Mucosa of rectum (tissue), 2 donors: ENCODE measurements at regions not wholly inside any gene's neighbourhood (a gene's known extent, or its start where the extent isn't known, plus 50 kb on each side); places are given as distances from the start of the nearest gene placed in this dataset.

Experiments used
- H3K27ac ChIP-seq, 2 donors: one replicate each; pipeline ENCODE4 v1.7.0; 2013; ENCODE audit warnings: inconsistent platforms in 2 of 2, low read depth in 2 of 2, low read length in 2 of 2
- H3K27me3 ChIP-seq, 2 donors: one replicate each; pipeline ENCODE4 v1.7.0; 2013; ENCODE audit warnings: low read length in 2 of 2; ENCODE audit not compliant: control insufficient read depth in 2 of 2, insufficient read depth in 2 of 2
- H3K36me3 ChIP-seq, 2 donors: one replicate each; pipeline ENCODE4 v1.7.0; 2013; ENCODE audit warnings: low read length in 2 of 2; ENCODE audit not compliant: control insufficient read depth in 2 of 2, insufficient read depth in 2 of 2
- H3K4me1 ChIP-seq, 2 donors: one replicate each; pipeline ENCODE4 v1.7.0; 2013; ENCODE audit warnings: low read length in 2 of 2, mild to moderate bottlenecking in 1 of 2; ENCODE audit not compliant: control insufficient read depth in 2 of 2, insufficient read depth in 2 of 2
- H3K4me3 ChIP-seq, 2 donors: one replicate each; pipeline ENCODE4 v1.7.0; 2013; ENCODE audit warnings: low read length in 2 of 2
- H3K9ac ChIP-seq, 2 donors: one replicate each; pipeline ENCODE4 v1.7.0; 2013; ENCODE audit warnings: low read length in 2 of 2, low read depth in 1 of 2, mild to moderate bottlenecking in 1 of 2
- H3K9me3 ChIP-seq, 2 donors: one replicate each; pipeline ENCODE4 v1.7.0; 2013; ENCODE audit warnings: low read length in 2 of 2; ENCODE audit not compliant: control insufficient read depth in 2 of 2
- donor health status: healthy.
- donor health status: Normal muscosa, but diverticular disease.

DNA sequence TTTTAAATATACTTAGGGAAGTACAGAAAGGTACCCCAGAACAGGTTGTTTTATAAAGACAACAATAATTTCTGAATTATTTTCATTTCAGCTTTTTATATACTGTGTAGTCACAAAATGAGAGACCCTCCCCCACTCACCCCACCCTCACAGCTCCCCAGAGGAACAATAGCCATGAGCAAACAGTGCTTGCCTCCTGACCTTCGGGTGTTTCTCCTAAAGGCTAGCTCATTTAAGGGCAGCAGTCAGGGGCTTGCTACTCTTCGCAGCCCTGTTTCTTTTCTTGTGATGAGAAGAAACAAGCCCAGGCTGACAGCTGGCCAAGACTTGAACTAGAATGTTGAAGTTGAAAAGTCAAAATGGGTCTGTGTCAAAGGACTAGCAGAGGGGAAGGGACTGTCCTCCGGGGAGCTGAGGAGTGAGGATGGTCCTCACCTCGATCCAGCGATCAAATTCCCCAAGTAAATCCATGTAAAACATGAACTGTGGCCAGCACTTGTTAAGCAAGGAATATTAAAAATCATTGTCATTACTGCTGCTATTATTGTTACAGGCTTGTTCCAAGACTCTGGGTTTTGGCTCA lies 133.8 kb upstream of the ARHGAP5 start:
- Histone ChIP-seq H3K9me3 (no peaks in the 10 kb centered on the region), H3K4me3 (peak overlapping the region in 1 of 2 donors; percentile 48), H3K4me1 (peaks cover 29% of the 10 kb centered on the region in 2 donors), H3K27ac (peak overlapping the region; percentile 95 to 98), H3K9ac (peak overlapping the region in 1 of 2 donors; percentile 26), H3K27me3 (no peaks in the 10 kb centered on the region), H3K36me3 (no peaks in the 10 kb centered on the region)

DNA sequence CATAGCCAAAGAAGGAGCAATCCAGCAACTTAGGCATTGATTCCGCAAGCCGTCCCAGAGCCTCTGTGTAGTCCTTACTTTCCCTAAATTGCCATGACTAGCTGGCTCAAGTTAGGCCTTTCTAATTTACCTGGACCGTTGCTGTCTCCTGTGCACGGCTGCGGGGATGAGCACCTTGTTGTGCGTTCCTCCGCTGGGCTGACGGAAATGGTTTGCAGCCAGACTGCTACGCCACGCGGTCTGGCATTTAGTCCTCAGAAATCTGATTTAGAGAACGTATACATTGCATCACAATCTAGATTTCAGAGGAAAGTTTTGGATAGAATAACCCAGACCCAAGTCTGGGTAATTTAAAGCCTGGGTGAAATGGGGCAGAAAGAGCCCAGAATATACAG lies 133.2 kb upstream of the ARHGAP5 start:
- Histone ChIP-seq H3K9me3 (no peaks in the 10 kb centered on the region), H3K36me3 (no peaks in the 10 kb centered on the region), H3K4me1 (peaks cover 29% of the 10 kb centered on the region in 2 donors), H3K4me3 (peak overlapping the region in 1 of 2 donors; percentile 48), H3K9ac (peak overlapping the region; percentile 53 to 71), H3K27me3 (no peaks in the 10 kb centered on the region), H3K27ac (peak overlapping the region; percentile 95 to 98)

DNA sequence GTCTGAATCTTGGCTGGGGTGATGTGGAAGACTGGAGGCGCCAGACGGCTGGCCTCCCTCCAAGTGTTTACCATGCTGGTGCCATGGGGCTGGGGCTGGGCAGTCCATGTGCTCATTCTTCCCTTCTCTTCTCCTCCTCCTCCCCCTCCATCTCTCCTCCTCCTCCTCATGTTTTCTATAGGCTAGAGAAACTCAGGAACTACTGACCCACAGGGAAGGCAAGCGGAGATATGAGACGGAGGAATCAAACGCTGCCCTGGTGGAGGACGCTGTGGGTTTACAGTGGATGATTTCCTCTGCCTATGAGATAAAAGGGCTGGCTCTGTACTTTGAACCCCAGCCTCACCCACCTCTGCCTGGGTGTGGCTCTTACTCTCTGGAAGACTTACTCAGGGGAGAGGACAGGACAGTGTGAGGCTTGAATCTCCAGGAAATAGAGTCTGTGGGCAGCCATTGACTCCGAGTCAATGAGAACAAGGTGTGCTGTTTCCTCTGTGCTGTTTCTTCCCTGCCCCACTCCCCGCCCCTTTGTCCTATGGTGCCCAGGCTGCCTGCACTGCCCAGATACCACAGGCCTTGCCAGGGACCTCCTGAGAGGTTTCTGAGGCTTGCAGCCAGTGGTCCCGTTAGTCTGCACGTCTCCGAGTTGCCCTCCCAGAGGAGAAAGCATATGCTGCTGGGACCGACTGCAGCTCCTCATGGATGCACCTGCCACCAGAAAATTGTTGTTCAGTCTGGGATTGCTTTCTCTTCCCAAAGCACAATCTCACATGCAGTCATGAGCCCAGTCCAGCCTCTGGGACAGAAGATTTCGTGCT lies 132.6 kb upstream of the ARHGAP5 start:
- Histone ChIP-seq H3K36me3 (no peaks in the 10 kb centered on the region), H3K9ac (peak overlapping the region; percentile 53 to 71), H3K9me3 (no peaks in the 10 kb centered on the region), H3K4me1 (peaks cover 24 to 29% of the 10 kb centered on the region in 2 donors), H3K27me3 (no peaks in the 10 kb centered on the region), H3K4me3 (peak overlapping the region; percentile 54 to 72), H3K27ac (peak overlapping the region; percentile 95 to 98)

DNA sequence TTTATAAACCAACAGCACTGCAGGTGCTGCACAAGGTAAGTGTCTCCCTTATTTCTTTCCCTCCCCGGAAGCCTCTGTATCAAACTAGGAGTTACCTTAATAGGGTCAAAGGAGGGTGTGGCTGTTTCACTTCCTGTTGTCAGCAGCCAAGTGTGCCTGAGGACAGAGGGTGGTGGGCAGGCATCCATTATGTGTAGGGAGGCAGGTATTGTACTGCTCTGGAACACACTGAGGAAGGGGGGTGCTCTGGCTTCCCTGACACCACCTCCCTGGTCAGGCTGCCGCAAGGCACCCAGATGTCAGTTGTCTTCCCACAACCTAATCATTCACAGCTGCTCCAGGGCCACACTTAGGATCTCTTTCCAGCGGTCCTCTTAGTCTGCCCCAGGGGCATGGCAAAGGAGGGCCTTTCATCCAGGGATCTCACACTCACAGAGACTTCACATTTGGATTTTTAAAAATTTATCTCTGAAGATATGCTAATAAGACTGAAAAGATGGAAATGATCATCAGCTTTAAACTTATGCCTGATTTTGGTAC lies 132.0 kb upstream of the ARHGAP5 start:
- Histone ChIP-seq H3K27me3 (no peaks in the 10 kb centered on the region), H3K36me3 (no peaks in the 10 kb centered on the region), H3K4me3 (peak overlapping the region; percentile 54 to 72), H3K9me3 (no peaks in the 10 kb centered on the region), H3K27ac (peak overlapping the region; percentile 95 to 98), H3K4me1 (peaks cover 24 to 29% of the 10 kb centered on the region in 2 donors), H3K9ac (peak overlapping the region; percentile 42 to 71)

DNA sequence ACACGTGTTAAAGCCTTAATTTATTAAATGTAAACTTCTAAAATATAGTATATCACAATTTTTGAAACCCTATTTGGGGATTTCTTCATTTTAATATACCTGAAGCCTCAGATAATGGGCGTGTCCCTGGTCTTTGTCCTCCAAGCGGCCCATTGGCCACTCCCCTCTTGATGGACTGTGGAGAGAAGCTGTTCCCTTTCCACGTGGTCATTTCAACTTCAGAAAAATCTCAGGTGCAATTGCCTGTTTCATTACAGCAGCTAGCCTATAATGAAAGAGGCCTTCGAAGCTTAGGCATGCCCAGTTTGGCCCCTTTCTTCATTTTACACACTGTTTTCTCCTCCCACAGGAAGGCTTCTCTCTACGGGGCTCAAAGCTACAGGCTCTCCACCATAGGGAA lies 131.4 kb upstream of the ARHGAP5 start:
- H3K4me3 ChIP-seq: peak overlapping the region; percentile 20 to 29
- no peaks in the 10 kb centered on the region for H3K36me3 ChIP-seq
- peak overlapping the region in 1 of 2 donors; percentile 71 for H3K9ac ChIP-seq
- peaks cover 30 to 32% of the 10 kb centered on the region in 2 donors for H3K4me1 ChIP-seq
- H3K27me3 ChIP-seq: no peaks in the 10 kb centered on the region
- H3K27ac ChIP-seq: peak overlapping the region; percentile 95 to 98
- no peaks in the 10 kb centered on the region for H3K9me3 ChIP-seq

DNA sequence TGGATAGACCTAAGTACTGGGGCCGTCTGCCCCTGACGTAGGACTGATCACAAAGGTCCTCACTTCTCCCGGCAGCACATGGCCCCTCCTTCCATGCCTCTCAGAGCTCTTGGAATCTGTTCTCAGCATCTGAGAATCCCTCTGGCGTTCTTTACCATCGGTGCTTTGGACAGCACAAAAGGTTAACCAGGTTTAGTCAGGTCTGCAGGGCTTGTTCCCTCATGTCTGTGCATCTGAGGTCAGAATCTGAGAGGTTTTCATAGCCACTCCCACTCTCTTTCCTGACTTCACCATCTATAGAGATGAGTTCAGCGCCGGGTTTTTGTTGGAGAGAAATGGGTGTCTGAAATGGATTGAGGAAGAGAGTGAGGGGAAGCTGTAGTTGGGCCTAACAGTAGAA lies 130.0 kb upstream of the ARHGAP5 start:
- Histone ChIP-seq H3K4me3 (no peak overlapping the region), H3K9me3 (no peaks in the 10 kb centered on the region), H3K27ac (no peak overlapping the region), H3K4me1 (peaks cover 33 to 35% of the 10 kb centered on the region in 2 donors), H3K36me3 (no peaks in the 10 kb centered on the region), H3K27me3 (no peaks in the 10 kb centered on the region), H3K9ac (no peak overlapping the region)

DNA sequence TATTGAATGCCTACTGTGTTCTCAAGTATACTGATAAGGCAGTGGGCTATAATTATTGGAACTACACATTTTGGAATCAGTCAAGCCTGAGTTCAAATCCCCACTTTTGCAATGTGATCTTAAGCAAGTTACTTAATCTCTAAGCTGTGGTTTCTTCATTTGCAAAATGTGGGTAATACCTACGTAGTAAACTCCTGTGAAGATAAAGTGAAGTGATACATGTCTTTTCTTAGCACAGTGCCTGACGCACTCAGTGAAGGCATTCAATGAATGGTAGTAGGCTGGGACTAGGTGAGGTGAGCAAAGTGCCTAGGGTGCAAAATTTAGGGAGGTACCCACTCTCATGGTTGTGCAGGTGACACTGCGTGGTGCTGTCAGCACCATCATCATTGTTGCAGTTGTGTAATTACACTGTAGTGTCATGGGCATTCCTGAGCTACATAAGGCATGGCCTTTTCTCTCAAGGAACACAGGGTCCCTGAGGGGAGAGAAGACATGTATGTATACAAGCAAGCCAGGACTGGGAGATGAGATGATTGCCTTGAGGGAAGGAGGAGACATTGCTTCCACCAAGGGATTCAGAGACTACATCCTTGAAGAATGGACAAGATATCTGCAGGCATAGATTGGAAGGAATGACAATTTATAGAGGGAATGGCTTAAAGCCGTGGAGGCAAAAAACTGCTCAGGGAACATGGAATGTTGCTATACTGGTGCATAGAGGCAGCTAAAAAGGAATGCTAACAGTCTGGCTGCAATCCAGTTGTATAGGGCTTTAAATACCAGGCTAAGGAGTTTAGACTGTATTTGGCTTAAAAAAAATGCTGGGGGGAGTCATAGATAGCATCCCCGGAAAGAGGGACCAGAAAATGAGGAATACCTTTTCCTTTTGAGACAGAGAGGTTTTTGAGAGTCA lies 129.2 kb upstream of the ARHGAP5 start:
- H3K4me3 ChIP-seq: no peak overlapping the region
- H3K27ac ChIP-seq: no peak overlapping the region
- H3K36me3 ChIP-seq: no peaks in the 10 kb centered on the region
- no peaks in the 10 kb centered on the region for H3K9me3 ChIP-seq
- H3K4me1 ChIP-seq: peaks cover 33% of the 10 kb centered on the region in 2 donors
- H3K9ac ChIP-seq: no peak overlapping the region
- no peaks in the 10 kb centered on the region for H3K27me3 ChIP-seq

DNA sequence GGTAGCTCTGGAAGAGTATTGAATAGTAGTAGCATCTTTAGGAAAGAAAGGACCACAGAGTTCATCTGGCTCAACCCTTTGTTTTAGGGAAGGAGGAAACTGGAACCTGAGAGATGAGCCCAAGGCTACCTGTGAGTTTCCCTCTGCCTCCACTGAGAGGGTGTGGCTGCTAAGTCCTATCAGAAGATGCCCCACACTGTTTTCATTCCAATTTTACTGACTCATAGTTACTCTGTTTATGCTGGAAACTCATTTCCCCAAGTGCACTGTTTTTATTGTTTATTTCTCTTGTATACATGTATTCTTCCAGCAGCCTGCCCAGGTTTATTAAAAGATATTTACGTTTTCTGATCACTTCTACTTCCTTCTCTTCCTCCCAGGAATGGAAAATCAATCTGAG lies 127.4 kb upstream of the ARHGAP5 start:
- Histone ChIP-seq H3K4me3 (no peak overlapping the region), H3K4me1 (peaks cover 20 to 21% of the 10 kb centered on the region in 2 donors), H3K9me3 (no peaks in the 10 kb centered on the region), H3K27ac (no peak overlapping the region), H3K27me3 (no peaks in the 10 kb centered on the region), H3K9ac (no peak overlapping the region), H3K36me3 (no peaks in the 10 kb centered on the region)

DNA sequence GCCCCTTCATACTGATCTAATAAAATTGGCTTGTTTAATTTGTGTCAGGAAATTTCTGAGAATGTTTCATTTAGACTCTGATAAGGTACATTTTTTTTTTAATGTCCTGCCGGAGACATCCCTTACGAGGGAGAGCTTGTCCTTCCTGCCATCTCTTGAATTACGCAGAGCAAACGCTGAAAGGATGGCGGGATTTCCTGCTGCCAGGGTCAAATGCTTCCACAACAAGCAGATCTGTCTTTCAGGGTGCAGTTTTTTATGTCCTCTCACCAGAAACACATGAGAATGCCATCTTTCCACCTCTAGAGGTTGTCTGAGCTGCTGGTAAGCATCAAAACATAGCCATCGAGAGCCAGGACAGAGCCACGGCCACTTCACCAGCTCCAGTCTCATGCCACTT lies 126.8 kb upstream of the ARHGAP5 start:
- Histone ChIP-seq H3K9ac (no peak overlapping the region), H3K4me1 (peaks cover 14 to 16% of the 10 kb centered on the region in 2 donors), H3K27ac (peak overlapping the region in 1 of 2 donors; percentile 29), H3K27me3 (no peaks in the 10 kb centered on the region), H3K4me3 (no peak overlapping the region), H3K9me3 (no peaks in the 10 kb centered on the region), H3K36me3 (no peaks in the 10 kb centered on the region)
